GM10266 (cell line): ENCODE measurements at regions not wholly inside any gene's neighbourhood (a gene's known extent, or its start where the extent isn't known, plus 50 kb on each side); places are given as distances from the start of the nearest gene placed in this dataset.

Source experiments
- DNase-seq: peaks from one replicate; pipeline ENCODE4 v3.0.0; 2012; ENCODE audit errors: extremely low spot score
- CTCF ChIP-seq: IDR thresholded peaks from 2 replicates; pipeline ENCODE4 v1.5.1; 2012; ENCODE audit warnings: mild to moderate bottlenecking, low read depth; ENCODE audit not compliant: control insufficient read depth, insufficient read depth; ENCODE audit errors: missing control alignments

- DNase-seq = no peak
- no peak for TF ChIP-seq CTCF
These were observed 137.7 kb downstream of the ASB1 start for GRCh38 chr2:238564286-238564920.

DNA sequence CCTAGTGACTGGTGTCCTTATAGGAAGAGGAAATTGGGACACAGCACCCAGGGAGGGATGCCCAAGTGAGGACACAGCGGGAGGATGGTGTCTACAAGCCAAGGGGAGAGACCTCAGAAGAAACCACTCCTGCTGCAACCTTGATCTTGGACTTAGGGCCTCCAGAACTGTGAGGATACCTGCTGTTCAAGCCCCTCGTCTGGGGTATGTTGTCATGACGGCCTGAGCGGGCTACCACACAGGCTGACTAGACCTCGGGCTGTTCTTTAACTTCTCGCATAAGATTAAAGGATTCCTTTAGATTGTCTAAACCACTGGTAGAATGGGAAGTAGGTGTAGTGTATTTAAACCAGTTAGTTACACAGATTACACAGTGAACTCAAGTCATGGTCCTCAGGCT lies 138.3 kb downstream of the ASB1 start:
- TF ChIP-seq CTCF = no peak
- no peak for DNase-seq

- no peak for DNase-seq
- TF ChIP-seq CTCF = no peak
These were observed 139.4 kb downstream of the ASB1 start for GRCh38 chr2:238566001-238566645.

GRCh38 chr2:238567067-238567855 lies 140.5 kb downstream of the ASB1 start:
- TF ChIP-seq CTCF = no peak

GRCh38 chr2:238567996-238568395 lies 141.3 kb downstream of the ASB1 start:
- no peak for DNase-seq
- no peak for TF ChIP-seq CTCF

More at GRCh38 chr2:238567067-238567855, 140.5 kb downstream of the ASB1 start:
- DNase-seq = no peak

DNA sequence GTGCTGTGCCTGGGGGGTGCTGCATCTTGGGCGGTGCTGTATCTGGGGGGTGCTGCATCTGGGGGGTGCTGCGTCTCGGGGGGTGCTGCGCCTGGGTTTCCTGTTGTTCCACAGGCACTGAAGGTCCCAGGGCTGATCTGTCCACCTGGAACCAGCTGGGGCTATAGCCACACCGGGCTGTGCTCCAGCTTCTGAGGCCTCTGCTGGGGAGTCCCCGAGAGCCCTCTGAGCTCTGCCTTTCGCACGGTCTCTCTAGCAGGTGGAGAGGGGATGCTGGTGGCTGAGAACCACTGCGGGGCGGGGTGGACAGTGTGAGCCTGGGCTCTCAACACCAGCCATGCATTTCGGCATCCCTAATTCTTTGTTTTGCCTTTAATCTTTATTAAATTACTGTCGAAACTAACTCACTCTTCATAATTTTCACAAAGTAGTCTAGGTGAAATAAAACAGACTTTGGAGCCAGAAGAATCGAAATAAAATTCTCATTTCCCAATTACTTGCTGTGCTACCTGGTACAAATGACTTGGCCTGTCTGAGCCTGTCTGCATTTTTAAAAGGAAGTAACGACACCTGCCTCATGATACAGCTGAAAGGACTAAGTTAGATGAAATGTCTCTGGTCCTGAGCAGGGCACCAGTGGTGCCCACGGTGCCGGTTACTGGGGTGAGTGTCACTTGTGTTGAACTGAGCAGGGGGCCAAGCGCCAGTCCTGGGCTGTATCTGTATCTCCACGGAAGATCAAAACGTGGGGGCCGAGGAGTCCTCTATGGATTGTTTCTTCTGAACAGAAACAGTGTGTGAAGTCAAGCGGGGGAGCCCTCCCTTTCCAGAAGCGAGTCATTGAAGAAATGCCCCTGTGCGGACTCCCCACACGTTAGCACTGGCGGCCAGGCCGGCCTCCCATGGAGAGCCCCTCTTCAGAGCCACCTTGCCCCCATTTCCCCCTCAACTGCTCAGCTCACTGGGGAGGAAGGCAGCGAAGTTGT lies 142.0 kb downstream of the ASB1 start:
- TF ChIP-seq CTCF = no peak
- DNase-seq = no peak
